Body of pancreas (tissue), 4 donors: ENCODE measurements at regions not wholly inside any gene's neighbourhood (a gene's known extent, or its start where the extent isn't known, plus 50 kb on each side); places are given as distances from the start of the nearest gene placed in this dataset.

Experiments used
- ATAC-seq: fragments of 150-250 bp; one replicate; pipeline ENCODE4 v1.9.1; 2016
- DNase-seq, 4 donors: peaks; one replicate each; pipeline ENCODE4 v3.0.0-alpha.2; 2019
- H3K27ac ChIP-seq, 4 donors: fragments of 200-600 bp; sonication (generic); 1 replicate in 3 of 4; 2 replicates in 1 of 4; pipeline versions ENCODE4 v1.5.1 to v1.6.1; 2016 to 2019; ENCODE audit warnings: mild to moderate bottlenecking in 1 of 4, mixed read lengths in 1 of 4, moderate library complexity in 1 of 4
- H3K27me3 ChIP-seq, 2 donors: fragments of 200-600 bp; sonication (generic); one replicate each; pipeline ENCODE4 v1.6.0; 2016; ENCODE audit warnings: mild to moderate bottlenecking in 1 of 2
- H3K36me3 ChIP-seq, 2 donors: fragments of 200-600 bp; sonication (generic); replicated peaks in 1 of 2; 2 replicates each; pipeline ENCODE4 v1.5.1; 2016; ENCODE audit warnings: low read depth in 2 of 2; ENCODE audit not compliant: insufficient read depth in 1 of 2
- H3K4me1 ChIP-seq: fragments of 200-600 bp; sonication (generic); one replicate; pipeline ENCODE4 v1.6.0; 2016
- H3K4me3 ChIP-seq, 2 donors: fragments of 200-600 bp; sonication (generic); 1 replicate in 1 of 2; 2 replicates in 1 of 2; pipeline ENCODE4 v1.5.1; 2016 to 2019
- H3K9me3 ChIP-seq, 3 donors: fragments of 200-600 bp; sonication (generic); 1 replicate in 2 of 3; 2 replicates in 1 of 3; pipeline ENCODE4 v1.5.1; 2016
- POLR2A ChIP-seq, 3 donors: fragments of 450-650 bp; IDR thresholded peaks; one replicate each; pipeline ENCODE4 v1.6.1; 2016; ENCODE audit warnings: antibody characterized with exemption in 3 of 3, mild to moderate bottlenecking in 2 of 3
- WGBS, 2 donors: methylation state at CpG; one replicate each; pipeline ENCODE4 v1.1.5; 2017; 5-methylcytosine and 5-hydroxymethylcytosine counted together
- intact Hi-C: fragments of 100-400 bp; cut with DNase I; formaldehyde crosslinking; loops from one replicate; pipeline ENCODE4 v1.15.1; 2023
- TF ChIP-seq, protein P1 (sequence below), 7 experiments: fragments of 450-650 bp in 4 of 7; fragments of 200-600 bp in 3 of 7; sonication (generic) in 3 of 7; IDR thresholded peaks; one replicate each; pipeline ENCODE4 v1.5.1; 2016 to 2019; ENCODE audit warnings: antibody characterized with exemption in 7 of 7

DNA sequence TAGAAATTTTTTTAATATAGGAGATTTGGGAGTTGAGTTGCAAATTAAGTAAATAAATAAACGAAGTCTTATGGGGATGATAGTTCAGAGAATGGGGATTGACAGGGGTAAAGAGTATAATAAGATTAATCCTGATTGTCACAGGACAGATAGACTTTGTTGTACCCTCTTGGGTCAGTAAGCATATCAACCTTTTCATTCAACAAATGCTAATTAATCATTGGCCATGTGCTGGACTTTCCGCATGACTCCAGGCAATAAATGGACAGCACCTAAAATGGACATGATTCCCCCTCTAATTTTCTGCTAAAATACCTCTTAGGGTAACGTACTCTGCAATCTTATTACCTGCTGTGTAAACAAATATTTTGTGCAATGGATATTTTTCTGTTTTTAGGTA is 1331.1 kb upstream of the ADGRL3 start:
- 64 to 72% methylated on average over 3 of the region's 3 CpGs for WGBS, 2 donors
- Histone ChIP-seq H3K36me3 (no peaks in the 10 kb centered on the region), H3K4me3 (no peak overlapping the region), H3K27ac (no peak overlapping the region), H3K27me3 (no peaks in the 10 kb centered on the region), H3K9me3 (no peaks in the 10 kb centered on the region), H3K4me1 (no peaks in the 10 kb centered on the region)
- TF ChIP-seq, protein P1, sequence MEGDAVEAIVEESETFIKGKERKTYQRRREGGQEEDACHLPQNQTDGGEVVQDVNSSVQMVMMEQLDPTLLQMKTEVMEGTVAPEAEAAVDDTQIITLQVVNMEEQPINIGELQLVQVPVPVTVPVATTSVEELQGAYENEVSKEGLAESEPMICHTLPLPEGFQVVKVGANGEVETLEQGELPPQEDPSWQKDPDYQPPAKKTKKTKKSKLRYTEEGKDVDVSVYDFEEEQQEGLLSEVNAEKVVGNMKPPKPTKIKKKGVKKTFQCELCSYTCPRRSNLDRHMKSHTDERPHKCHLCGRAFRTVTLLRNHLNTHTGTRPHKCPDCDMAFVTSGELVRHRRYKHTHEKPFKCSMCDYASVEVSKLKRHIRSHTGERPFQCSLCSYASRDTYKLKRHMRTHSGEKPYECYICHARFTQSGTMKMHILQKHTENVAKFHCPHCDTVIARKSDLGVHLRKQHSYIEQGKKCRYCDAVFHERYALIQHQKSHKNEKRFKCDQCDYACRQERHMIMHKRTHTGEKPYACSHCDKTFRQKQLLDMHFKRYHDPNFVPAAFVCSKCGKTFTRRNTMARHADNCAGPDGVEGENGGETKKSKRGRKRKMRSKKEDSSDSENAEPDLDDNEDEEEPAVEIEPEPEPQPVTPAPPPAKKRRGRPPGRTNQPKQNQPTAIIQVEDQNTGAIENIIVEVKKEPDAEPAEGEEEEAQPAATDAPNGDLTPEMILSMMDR (IDR thresholded peaks at IDR 0.05) = no peak
- no peak for TF ChIP-seq POLR2A (IDR thresholded peaks at IDR 0.05)
- intact Hi-C loops = no loop called here
- DNase-seq = no peak
- ATAC-seq = no peak

DNA sequence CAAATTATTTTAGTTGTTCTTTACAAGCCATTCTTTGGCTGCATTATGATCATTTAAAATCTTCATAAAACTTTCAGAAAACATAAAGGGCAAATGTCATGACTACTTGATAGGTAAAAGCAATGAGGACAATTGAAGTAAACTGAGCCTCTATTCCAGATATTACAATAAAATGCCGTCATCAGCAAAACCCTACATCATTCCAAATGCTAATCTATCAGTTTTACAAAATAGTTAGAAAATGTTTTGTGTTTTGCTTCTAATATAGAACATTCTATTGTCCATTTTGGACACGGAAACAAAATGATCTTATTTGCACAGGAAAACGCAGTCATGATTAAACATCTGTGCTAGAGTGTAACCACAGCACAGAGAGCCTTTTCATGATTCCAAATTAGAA is 1330.6 kb upstream of the ADGRL3 start:
- intact Hi-C loops = no loop called here
- TF ChIP-seq POLR2A (IDR thresholded peaks at IDR 0.05) = no peak
- TF ChIP-seq, protein P1 (IDR thresholded peaks at IDR 0.05) = no peak
- Histone ChIP-seq H3K9me3 (no peaks in the 10 kb centered on the region), H3K27ac (no peak overlapping the region), H3K4me3 (no peak overlapping the region), H3K27me3 (no peaks in the 10 kb centered on the region), H3K36me3 (no peaks in the 10 kb centered on the region), H3K4me1 (no peaks in the 10 kb centered on the region)
- DNase-seq = no peak
- 59 to 62% methylated on average over 3 of the region's 3 CpGs for WGBS, 2 donors
- no peak for ATAC-seq

DNA sequence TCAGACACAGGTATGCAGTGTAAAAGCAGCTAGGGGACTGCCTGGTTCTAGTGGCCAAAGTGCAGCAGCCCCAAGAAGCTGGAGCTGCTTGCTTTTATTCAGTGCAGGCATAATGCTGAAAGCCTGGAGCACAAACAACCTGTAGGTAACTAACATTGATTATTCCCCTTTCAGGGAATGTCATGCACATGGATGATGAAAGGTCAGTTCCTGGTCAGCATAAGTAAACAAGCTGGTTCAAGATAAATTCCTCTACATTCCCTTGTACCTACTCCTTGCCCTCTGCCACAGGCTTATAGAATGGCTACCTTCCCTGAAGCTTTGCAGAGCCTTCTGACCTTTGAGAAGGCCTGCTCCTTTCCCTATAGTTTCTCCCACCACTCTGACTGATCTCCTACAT is 1318.5 kb upstream of the ADGRL3 start:
- TF ChIP-seq, protein P1 (IDR thresholded peaks at IDR 0.05) = no peak
- TF ChIP-seq POLR2A (IDR thresholded peaks at IDR 0.05) = no peak

DNA sequence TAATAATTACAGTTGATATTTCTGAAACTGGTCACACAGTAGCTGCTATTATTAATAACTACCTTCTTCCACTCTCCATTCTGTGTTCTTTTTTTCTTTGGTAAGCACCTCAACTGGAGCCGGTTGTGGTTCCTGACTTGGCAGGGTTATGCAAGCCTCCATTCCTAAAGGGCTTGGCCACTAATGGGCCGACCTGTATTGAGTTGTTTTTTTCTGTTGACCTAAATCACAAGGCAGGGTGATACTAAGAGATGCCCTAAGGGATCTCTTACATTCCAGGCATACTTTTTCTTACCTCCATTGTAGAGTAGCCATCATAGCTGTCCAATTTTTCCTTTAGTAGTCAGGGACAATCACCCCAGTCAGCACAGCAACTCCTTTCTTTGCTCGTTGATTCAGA is 1295.8 kb upstream of the ADGRL3 start:
- Histone ChIP-seq H3K4me1 (no peaks in the 10 kb centered on the region), H3K9me3 (no peaks in the 10 kb centered on the region), H3K36me3 (no peaks in the 10 kb centered on the region), H3K27ac (no peak overlapping the region), H3K27me3 (no peaks in the 10 kb centered on the region), H3K4me3 (no peak overlapping the region)
- intact Hi-C loops = no loop called here
- WGBS, 2 donors = 41 to 51% methylated on average over 3 of the region's 3 CpGs
- DNase-seq (no peak), ATAC-seq (no peak)
- no peak for TF ChIP-seq POLR2A (IDR thresholded peaks at IDR 0.05)
- TF ChIP-seq, protein P1 (IDR thresholded peaks at IDR 0.05) = no peak

More for the DNA sequence above, 1318.5 kb upstream of the ADGRL3 start:
- no peaks in the 10 kb centered on the region for H3K27me3 ChIP-seq
- H3K4me3 ChIP-seq = no peak overlapping the region
- no peak overlapping the region for H3K27ac ChIP-seq
- no peaks in the 10 kb centered on the region for H3K36me3 ChIP-seq
- ATAC-seq (no peak), DNase-seq (no peak)
- no peaks in the 10 kb centered on the region for H3K4me1 ChIP-seq
- no peaks in the 10 kb centered on the region for H3K9me3 ChIP-seq
- intact Hi-C loops = no loop called here

DNA sequence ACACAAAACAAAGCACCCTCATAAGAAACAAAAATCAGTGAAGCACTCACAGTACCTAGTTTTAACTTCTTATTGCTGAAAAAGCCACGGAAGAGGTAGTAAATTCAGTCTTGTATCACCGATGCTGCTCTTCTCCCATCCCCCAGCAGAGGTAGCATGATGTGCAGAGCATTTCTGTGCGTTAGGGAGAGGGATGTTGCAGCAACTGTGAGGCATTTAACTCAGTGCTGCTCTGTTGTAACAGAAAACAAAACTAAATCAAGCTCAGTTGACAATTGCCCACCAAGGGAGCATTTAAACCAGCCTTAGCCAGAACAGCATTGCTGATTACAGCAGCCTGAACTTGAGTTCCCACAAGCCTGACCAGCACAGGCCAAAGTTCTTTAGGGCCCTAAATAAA is 1279.7 kb upstream of the ADGRL3 start:
- no peak for TF ChIP-seq POLR2A (IDR thresholded peaks at IDR 0.05)
- TF ChIP-seq, protein P1 (IDR thresholded peaks at IDR 0.05) = no peak
- Histone ChIP-seq H3K27ac (no peak overlapping the region), H3K9me3 (no peaks in the 10 kb centered on the region), H3K4me1 (no peaks in the 10 kb centered on the region), H3K27me3 (no peaks in the 10 kb centered on the region), H3K4me3 (no peak overlapping the region), H3K36me3 (no peaks in the 10 kb centered on the region)
- intact Hi-C loops = no loop called here
- no peak for ATAC-seq
- DNase-seq = no peak
- 37 to 53% methylated on average over 3 of the region's 3 CpGs for WGBS, 2 donors
